H1 (cell line): ENCODE measurements at regions not wholly inside any gene's neighbourhood (a gene's known extent, or its start where the extent isn't known, plus 50 kb on each side); places are given as distances from the start of the nearest gene placed in this dataset.

Experiments
- BRCA1 ChIP-seq: IDR thresholded peaks from 2 replicates; pipeline ENCODE4 v1.6.1; 2012; ENCODE audit warnings: low read depth, low read length, improper control_type of control experiment
- POU5F1 ChIP-seq: IDR thresholded peaks from 2 replicates; pipeline ENCODE4 v1.6.1; 2011; ENCODE audit warnings: low read depth, mild to moderate bottlenecking, low read length, moderate library complexity
- RBBP5 ChIP-seq: IDR thresholded peaks from 2 replicates; pipeline ENCODE4 v1.7.1; 2012; ENCODE audit warnings: low read depth, mild to moderate bottlenecking, inconsistent platforms, low read length, moderate library complexity, borderline replicate concordance
- TEAD4 ChIP-seq: IDR thresholded peaks from 2 replicates; pipeline ENCODE4 v1.6.1; 2012; ENCODE audit warnings: low read depth, low read length, inconsistent platforms, mixed read lengths

GRCh38 chr6:33858804-33859505 lies 55.2 kb upstream of the MLN start (continued):
- no peak for TF ChIP-seq RBBP5
- no peak for TF ChIP-seq BRCA1
- TF ChIP-seq POU5F1, result no peak
- TF ChIP-seq TEAD4, result no peak
